SK-N-SH (cell line): ENCODE measurements at regions not wholly inside any gene's neighbourhood (a gene's known extent, or its start where the extent isn't known, plus 50 kb on each side); places are given as distances from the start of the nearest gene placed in this dataset.

ENCODE experiments used
- CTCF ChIP-seq: fragments of 200-600 bp; sonication (generic); IDR thresholded peaks from 2 replicates; pipeline ENCODE4 v1.6.1; 2017; ENCODE audit warnings: antibody characterized with exemption, mild to moderate bottlenecking, moderate library complexity
- EZH2phosphoT487 ChIP-seq: fragments of 200-600 bp; sonication (generic); IDR thresholded peaks from 2 replicates; pipeline ENCODE4 v1.6.1; 2017; ENCODE audit warnings: low read depth, mixed run types, mild to moderate bottlenecking, antibody characterized with exemption, moderate library complexity, borderline replicate concordance
- NFIC ChIP-seq: IDR thresholded peaks from 2 replicates; pipeline ENCODE4 v1.4.0; 2012; ENCODE audit warnings: borderline replicate concordance
- REST ChIP-seq: IDR thresholded peaks from 2 replicates; pipeline ENCODE4 v1.6.1; 2012; ENCODE audit warnings: mild to moderate bottlenecking, low read depth, low read length, moderate library complexity
- RFX5 ChIP-seq: IDR thresholded peaks from 2 replicates; pipeline ENCODE4 v1.6.1; 2012; ENCODE audit warnings: mild to moderate bottlenecking, improper control_type of control experiment, low read length
- SIN3A ChIP-seq: IDR thresholded peaks from 2 replicates; pipeline ENCODE4 v1.6.1; 2012; ENCODE audit warnings: low read depth, mild to moderate bottlenecking, low read length, moderate library complexity, borderline replicate concordance
- SMC3 ChIP-seq: IDR thresholded peaks from 2 replicates; pipeline ENCODE4 v1.6.1; 2012; ENCODE audit warnings: low read depth, low read length, improper control_type of control experiment
- YY1 ChIP-seq: IDR thresholded peaks from 2 replicates; pipeline ENCODE4 v1.4.0; 2012; ENCODE audit warnings: low read depth, mild to moderate bottlenecking

GRCh38 chr5:172569861-172570558 lies 71.1 kb upstream of the NEURL1B start:
- no peak for TF ChIP-seq CTCF
- no peak for TF ChIP-seq YY1
- TF ChIP-seq SIN3A = no peak
- no peak for TF ChIP-seq REST
- no peak for TF ChIP-seq EZH2phosphoT487
- no peak for TF ChIP-seq RFX5
- no peak for TF ChIP-seq SMC3
- no peak for TF ChIP-seq NFIC
